ENCODE measurements at regions not wholly inside any gene's neighbourhood (a gene's known extent, or its start where the extent isn't known, plus 50 kb on each side); places are given as distances from the start of the nearest gene placed in this dataset.
"Not testable (repeated sequence)": the region's sequence is repeated elsewhere in the genome, so short reads cannot be mapped to it uniquely, and the experiment has no call there.

DNA sequence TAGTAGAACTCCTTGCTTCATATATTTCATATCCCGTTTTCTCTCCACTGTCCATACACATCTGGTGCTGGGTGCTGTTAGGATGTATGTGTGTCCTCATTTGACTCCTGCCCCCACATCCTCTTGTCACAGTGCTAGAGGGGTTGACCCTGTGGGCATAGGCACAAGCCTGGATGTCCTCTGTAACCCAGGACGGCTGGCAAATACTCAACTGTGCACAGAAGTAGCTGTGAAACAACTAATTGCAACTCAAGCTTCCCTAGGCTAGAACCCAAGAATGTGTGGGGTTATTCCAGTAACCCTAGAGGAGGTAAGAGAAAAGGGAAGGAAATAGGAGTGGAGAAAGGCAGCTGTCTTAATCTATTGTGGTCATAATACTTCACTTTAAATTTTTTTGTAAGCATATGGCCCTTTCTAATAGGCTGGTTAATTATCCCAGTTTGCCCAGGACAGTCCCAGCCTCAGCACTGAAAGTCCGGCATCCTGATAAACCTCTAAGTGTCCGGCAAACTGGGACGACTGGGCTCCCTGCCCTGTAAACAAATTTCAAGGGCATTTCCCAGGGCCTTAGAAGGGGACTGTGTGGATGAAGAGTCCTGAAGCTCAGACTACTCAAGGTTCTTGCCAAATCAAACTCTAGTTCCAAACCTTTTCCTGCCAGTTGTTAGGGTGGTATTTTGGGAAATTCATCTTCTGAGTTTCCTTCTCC, 283.2 kb upstream of the CELF2 start:
- no peaks in the 10 kb centered on the region for H3K9me3 ChIP-seq
- TF ChIP-seq, protein P1, sequence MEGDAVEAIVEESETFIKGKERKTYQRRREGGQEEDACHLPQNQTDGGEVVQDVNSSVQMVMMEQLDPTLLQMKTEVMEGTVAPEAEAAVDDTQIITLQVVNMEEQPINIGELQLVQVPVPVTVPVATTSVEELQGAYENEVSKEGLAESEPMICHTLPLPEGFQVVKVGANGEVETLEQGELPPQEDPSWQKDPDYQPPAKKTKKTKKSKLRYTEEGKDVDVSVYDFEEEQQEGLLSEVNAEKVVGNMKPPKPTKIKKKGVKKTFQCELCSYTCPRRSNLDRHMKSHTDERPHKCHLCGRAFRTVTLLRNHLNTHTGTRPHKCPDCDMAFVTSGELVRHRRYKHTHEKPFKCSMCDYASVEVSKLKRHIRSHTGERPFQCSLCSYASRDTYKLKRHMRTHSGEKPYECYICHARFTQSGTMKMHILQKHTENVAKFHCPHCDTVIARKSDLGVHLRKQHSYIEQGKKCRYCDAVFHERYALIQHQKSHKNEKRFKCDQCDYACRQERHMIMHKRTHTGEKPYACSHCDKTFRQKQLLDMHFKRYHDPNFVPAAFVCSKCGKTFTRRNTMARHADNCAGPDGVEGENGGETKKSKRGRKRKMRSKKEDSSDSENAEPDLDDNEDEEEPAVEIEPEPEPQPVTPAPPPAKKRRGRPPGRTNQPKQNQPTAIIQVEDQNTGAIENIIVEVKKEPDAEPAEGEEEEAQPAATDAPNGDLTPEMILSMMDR (IDR thresholded peaks at IDR 0.05), result no peak
- no peak for TF ChIP-seq POLR2A (IDR thresholded peaks at IDR 0.05)
- no peaks in the 10 kb centered on the region for H3K4me1 ChIP-seq
- DNase-seq, result no peak
- no peak overlapping the region for H3K27ac ChIP-seq
- 73 to 80% methylated on average over 5 of the region's 5 CpGs for WGBS, 2 donors
- intact Hi-C loops (cut with DNase I), result no loop called here
- no peaks in the 10 kb centered on the region for H3K36me3 ChIP-seq
- H3K27me3 ChIP-seq, result no peaks in the 10 kb centered on the region
- H3K4me3 ChIP-seq (replicated peaks in 1 of 3), result no peak overlapping the region

DNA sequence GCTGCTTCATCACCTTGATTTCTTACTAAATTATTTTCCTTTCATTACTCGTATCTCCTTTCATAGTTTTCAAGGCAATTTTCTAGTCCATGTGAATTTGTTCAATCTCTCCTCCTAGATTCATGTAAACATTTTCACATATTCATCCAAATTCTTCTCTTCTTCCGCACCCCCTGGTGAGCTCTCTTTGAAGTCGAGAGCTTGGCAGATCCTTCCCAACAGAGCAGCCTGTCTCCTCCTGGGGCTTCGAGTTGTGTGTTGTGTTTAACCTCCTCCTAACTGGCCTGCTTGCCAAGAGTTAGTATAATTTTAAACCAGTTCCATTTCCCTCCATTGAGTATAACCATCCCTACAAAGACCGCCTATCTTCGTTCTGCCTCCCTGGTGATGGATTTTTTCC, 272.4 kb upstream of the CELF2 start:
- Histone ChIP-seq H3K36me3 (no peaks in the 10 kb centered on the region), H3K27me3 (no peaks in the 10 kb centered on the region), H3K4me3 (replicated peaks in 1 of 3) (no peak overlapping the region), H3K27ac (no peak overlapping the region), H3K4me1 (no peaks in the 10 kb centered on the region), H3K9me3 (no peaks in the 10 kb centered on the region)
- TF ChIP-seq, protein P1 (IDR thresholded peaks at IDR 0.05), result no peak
- no peak for TF ChIP-seq POLR2A (IDR thresholded peaks at IDR 0.05)
- no peak for DNase-seq
- intact Hi-C loops (cut with DNase I), result no loop called here
- WGBS, 2 donors, result 72 to 81% methylated on average over 6 of the region's 6 CpGs

DNA sequence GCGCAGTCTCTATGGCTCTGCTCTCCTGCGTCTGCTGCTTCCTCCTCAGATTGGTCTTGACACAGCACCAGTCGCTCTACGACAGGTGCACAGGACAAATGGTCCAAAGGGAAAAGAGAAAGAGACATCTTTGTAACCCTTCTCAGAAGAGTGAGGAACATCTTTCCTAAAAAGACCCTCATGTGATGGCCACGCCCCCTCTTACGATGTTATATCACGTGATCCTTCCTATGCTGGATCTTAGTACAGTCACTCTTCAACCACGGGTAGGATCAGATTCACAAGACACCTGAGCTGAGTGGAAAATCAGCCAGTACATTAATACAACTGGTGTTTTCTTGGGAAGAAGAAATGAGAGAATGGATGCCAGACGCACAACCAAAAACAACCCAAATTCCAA, 262.2 kb upstream of the CELF2 start:
- H3K4me1 ChIP-seq, result no peaks in the 10 kb centered on the region
- no peak overlapping the region for H3K27ac ChIP-seq
- H3K4me3 ChIP-seq (replicated peaks in 1 of 3), result no peak overlapping the region
- WGBS, 2 donors, result 94 to 97% methylated on average over 9 of the region's 9 CpGs
- no peak for TF ChIP-seq POLR2A (IDR thresholded peaks at IDR 0.05)
- TF ChIP-seq, protein P1 (IDR thresholded peaks at IDR 0.05), result no peak
- no peaks in the 10 kb centered on the region for H3K36me3 ChIP-seq
- no peak for DNase-seq
- H3K27me3 ChIP-seq, result no peaks in the 10 kb centered on the region
- intact Hi-C loops (cut with DNase I), result no loop called here
- no peaks in the 10 kb centered on the region for H3K9me3 ChIP-seq

DNA sequence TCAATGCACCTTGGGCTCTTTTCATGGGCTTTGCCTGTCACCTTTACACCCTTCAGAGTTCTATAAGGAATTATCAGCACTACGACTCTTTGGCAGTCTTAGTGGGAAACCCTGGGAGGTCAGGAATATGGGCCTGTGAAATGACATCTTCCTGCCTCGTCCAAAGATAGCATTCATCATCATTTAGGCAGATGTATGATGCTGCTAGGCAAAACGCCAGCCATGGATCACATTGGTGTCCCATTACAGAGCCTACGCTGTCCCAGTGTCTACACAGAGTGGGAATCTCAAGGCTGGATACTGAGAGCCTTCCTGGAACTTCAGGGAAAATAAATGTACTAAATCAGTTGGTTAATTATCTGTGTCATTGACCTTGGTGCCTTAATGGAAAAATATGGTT, 259.4 kb upstream of the CELF2 start:
- DNase-seq, result no peak
- WGBS, 2 donors, result 86% methylated on average over 4 of the region's 4 CpGs
- Histone ChIP-seq H3K36me3 (no peaks in the 10 kb centered on the region), H3K4me1 (no peaks in the 10 kb centered on the region), H3K27me3 (no peaks in the 10 kb centered on the region), H3K9me3 (no peaks in the 10 kb centered on the region), H3K4me3 (replicated peaks in 1 of 3) (no peak overlapping the region), H3K27ac (no peak overlapping the region)
- intact Hi-C loops (cut with DNase I), result no loop called here
- TF ChIP-seq, protein P1 (IDR thresholded peaks at IDR 0.05), result no peak
- TF ChIP-seq POLR2A (IDR thresholded peaks at IDR 0.05), result no peak

DNA sequence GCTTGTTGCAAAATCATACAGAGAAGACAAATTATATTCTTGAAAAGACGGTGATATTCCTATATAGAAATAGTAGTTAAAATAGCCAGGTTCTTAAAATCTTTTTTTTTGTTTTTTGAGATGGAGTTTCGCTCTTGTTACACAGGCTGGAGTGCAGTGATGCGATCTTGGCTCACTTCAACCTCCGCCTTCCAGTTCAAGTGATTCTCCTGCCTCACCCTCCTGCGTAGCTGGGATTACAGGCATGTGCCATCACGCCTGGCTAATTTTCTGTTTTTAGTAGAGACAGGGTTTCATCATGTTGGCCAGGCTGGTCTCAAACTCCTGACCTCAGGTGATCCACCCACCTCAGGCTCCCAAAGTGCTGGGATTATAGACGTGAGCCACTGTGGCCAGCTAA, 257.9 kb upstream of the CELF2 start:
- peak; percentile 46 to 57 for DNase-seq
- H3K4me1 ChIP-seq; H3K9me3 ChIP-seq; H3K27ac ChIP-seq; H3K4me3 ChIP-seq (replicated peaks in 1 of 3); H3K36me3 ChIP-seq; intact Hi-C loops (cut with DNase I); H3K27me3 ChIP-seq: not testable (repeated sequence)
- 38 to 45% methylated on average over 7 of the region's 7 CpGs for WGBS, 2 donors

All from thyroid gland (tissue), 4 donors.